ENCODE measurements at regions not wholly inside any gene's neighbourhood (a gene's known extent, or its start where the extent isn't known, plus 50 kb on each side); places are given as distances from the start of the nearest gene placed in this dataset.

- TF ChIP-seq, protein P1, sequence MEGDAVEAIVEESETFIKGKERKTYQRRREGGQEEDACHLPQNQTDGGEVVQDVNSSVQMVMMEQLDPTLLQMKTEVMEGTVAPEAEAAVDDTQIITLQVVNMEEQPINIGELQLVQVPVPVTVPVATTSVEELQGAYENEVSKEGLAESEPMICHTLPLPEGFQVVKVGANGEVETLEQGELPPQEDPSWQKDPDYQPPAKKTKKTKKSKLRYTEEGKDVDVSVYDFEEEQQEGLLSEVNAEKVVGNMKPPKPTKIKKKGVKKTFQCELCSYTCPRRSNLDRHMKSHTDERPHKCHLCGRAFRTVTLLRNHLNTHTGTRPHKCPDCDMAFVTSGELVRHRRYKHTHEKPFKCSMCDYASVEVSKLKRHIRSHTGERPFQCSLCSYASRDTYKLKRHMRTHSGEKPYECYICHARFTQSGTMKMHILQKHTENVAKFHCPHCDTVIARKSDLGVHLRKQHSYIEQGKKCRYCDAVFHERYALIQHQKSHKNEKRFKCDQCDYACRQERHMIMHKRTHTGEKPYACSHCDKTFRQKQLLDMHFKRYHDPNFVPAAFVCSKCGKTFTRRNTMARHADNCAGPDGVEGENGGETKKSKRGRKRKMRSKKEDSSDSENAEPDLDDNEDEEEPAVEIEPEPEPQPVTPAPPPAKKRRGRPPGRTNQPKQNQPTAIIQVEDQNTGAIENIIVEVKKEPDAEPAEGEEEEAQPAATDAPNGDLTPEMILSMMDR (IDR thresholded peaks at IDR 0.05): no peak
- no peak for TF ChIP-seq POLR2A (IDR thresholded peaks at IDR 0.05)
These were observed 128.9 kb upstream of the NANOS1 start for GRCh38 chr10:118900617-118901016.

Data from adrenal gland (tissue), 5 donors.